ENCODE measurements at regions not wholly inside any gene's neighbourhood (a gene's known extent, or its start where the extent isn't known, plus 50 kb on each side); places are given as distances from the start of the nearest gene placed in this dataset.

GRCh38 chr7:156105337-156106106, 293.3 kb upstream of the SHH start:
- Mint-ChIP-seq H3K36me3 (ENCODE audit: low read depth) (no peaks in the 10 kb centered on the region), H3K27ac (no peak overlapping the region), H3K9me3 (no peaks in the 10 kb centered on the region), H3K4me3 (no peak overlapping the region), H3K27me3 (no peaks in the 10 kb centered on the region), H3K4me1 (ENCODE audit: low read depth) (no peaks in the 10 kb centered on the region)
- ChIA-PET POLR2A (no interaction called here), CTCF (no interaction called here)
- Histone ChIP-seq H3K27me3 (ENCODE audit: control insufficient read depth in 1 of 2, insufficient read depth in 2 of 2, low read length in 2 of 2) (no peaks in the 10 kb centered on the region), H3K9me3 (ENCODE audit: control insufficient read depth in 1 of 2, insufficient read depth in 1 of 2, low read length in 2 of 2) (peaks cover 0 to 18% of the 10 kb centered on the region in 2 experiments), H3K4me1 (ENCODE audit: insufficient read depth, low read length) (no peaks in the 10 kb centered on the region), H3K36me3 (ENCODE audit: insufficient read depth, low read length) (no peaks in the 10 kb centered on the region), H3K27ac (ENCODE audit: low read depth in 1 of 2, low read length in 2 of 2) (no peak overlapping the region), H3K4me3 (ENCODE audit: low read length) (no peak overlapping the region)
- DNase-seq (no peak), ATAC-seq (ENCODE audit: poor library complexity) (no peak)
- TF ChIP-seq, protein P1, sequence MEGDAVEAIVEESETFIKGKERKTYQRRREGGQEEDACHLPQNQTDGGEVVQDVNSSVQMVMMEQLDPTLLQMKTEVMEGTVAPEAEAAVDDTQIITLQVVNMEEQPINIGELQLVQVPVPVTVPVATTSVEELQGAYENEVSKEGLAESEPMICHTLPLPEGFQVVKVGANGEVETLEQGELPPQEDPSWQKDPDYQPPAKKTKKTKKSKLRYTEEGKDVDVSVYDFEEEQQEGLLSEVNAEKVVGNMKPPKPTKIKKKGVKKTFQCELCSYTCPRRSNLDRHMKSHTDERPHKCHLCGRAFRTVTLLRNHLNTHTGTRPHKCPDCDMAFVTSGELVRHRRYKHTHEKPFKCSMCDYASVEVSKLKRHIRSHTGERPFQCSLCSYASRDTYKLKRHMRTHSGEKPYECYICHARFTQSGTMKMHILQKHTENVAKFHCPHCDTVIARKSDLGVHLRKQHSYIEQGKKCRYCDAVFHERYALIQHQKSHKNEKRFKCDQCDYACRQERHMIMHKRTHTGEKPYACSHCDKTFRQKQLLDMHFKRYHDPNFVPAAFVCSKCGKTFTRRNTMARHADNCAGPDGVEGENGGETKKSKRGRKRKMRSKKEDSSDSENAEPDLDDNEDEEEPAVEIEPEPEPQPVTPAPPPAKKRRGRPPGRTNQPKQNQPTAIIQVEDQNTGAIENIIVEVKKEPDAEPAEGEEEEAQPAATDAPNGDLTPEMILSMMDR (IDR thresholded peaks at IDR 0.05) = no peak
- intact Hi-C loops (cut with DNase I, micrococcal nuclease) = no loop called here

DNA sequence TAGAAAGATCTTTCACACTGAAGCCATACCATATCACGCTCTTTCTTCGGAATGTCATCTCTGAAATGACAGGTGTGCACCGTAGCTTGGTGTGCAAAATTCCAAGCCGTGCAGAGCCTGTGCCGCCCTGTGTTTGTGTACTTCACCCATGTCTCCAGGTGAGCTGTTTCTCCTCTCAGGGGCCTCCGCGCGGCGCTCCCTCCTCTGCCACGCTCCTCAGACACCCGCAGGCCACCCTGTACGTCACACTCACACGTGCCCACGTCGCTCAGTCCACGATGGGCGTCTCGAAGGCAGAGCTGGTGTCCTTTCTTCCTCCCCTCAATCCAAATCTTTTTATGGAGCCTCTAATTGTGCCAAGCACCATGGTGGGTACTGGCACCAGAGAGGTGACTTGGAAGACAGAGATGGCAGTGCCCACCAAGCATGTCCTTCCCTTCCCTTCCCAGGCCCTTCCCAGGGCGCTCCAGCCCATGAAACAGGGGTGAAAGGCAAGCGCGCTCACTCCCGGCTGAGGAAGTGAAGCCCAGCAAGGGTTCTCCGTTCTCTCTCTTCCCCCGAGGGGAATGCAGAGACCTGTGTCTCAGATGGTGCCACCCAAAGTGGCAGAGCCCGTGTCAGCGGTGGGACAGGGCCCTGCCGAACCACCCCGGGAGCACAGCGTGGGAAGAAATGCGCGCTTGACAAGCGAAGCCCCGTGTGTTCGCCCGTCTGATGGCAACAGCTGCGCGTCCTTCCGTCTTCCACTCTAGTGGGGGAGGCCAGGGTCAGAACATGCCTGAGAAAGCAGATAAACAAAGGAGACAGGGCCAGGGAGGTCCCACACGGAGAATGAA, 292.5 kb upstream of the SHH start:
- H3K4me3 Mint-ChIP-seq = no peak overlapping the region
- CTCF ChIA-PET = no interaction called here
- no peak for ATAC-seq (ENCODE audit: poor library complexity)

GRCh38 chr7:156102267-156102666, 290.0 kb upstream of the SHH start:
- ChIA-PET CTCF (no interaction called here), POLR2A (no interaction called here)
- intact Hi-C loops (cut with DNase I, micrococcal nuclease) = no loop called here
- TF ChIP-seq, protein P1 (IDR thresholded peaks at IDR 0.05) = no peak
- Histone ChIP-seq H3K4me3 (ENCODE audit: low read length) (no peak overlapping the region), H3K27me3 (ENCODE audit: control insufficient read depth in 1 of 2, insufficient read depth in 2 of 2, low read length in 2 of 2) (no peaks in the 10 kb centered on the region), H3K27ac (ENCODE audit: low read depth in 1 of 2, low read length in 2 of 2) (no peak overlapping the region), H3K36me3 (ENCODE audit: insufficient read depth, low read length) (no peaks in the 10 kb centered on the region), H3K4me1 (ENCODE audit: insufficient read depth, low read length) (peaks cover 3% of the 10 kb centered on the region), H3K9me3 (ENCODE audit: control insufficient read depth in 1 of 2, insufficient read depth in 1 of 2, low read length in 2 of 2) (peaks cover 0 to 12% of the 10 kb centered on the region in 2 experiments)
- no peak overlapping the region for H3K4me3 Mint-ChIP-seq
- no peak overlapping the region for H3K27ac Mint-ChIP-seq
- ATAC-seq (ENCODE audit: poor library complexity) = no peak
- no peak for DNase-seq
- H3K36me3 Mint-ChIP-seq (ENCODE audit: low read depth) = no peaks in the 10 kb centered on the region
- peaks cover 7% of the 10 kb centered on the region for H3K4me1 Mint-ChIP-seq (ENCODE audit: low read depth)
- no peaks in the 10 kb centered on the region for H3K27me3 Mint-ChIP-seq
- no peaks in the 10 kb centered on the region for H3K9me3 Mint-ChIP-seq

More for the DNA sequence above, 292.5 kb upstream of the SHH start:
- H3K27me3 ChIP-seq (ENCODE audit: control insufficient read depth in 1 of 2, insufficient read depth in 2 of 2, low read length in 2 of 2) = no peaks in the 10 kb centered on the region
- no peak overlapping the region for H3K4me3 ChIP-seq (ENCODE audit: low read length)
- no peaks in the 10 kb centered on the region for H3K4me1 ChIP-seq (ENCODE audit: insufficient read depth, low read length)
- Mint-ChIP-seq H3K9me3 (no peaks in the 10 kb centered on the region), H3K27me3 (no peaks in the 10 kb centered on the region), H3K4me1 (ENCODE audit: low read depth) (no peaks in the 10 kb centered on the region), H3K27ac (no peak overlapping the region), H3K36me3 (ENCODE audit: low read depth) (no peaks in the 10 kb centered on the region)
- intact Hi-C loops (cut with DNase I, micrococcal nuclease) = no loop called here
- peaks cover 0 to 18% of the 10 kb centered on the region in 2 experiments for H3K9me3 ChIP-seq (ENCODE audit: control insufficient read depth in 1 of 2, insufficient read depth in 1 of 2, low read length in 2 of 2)
- POLR2A ChIA-PET = no interaction called here
- no peaks in the 10 kb centered on the region for H3K36me3 ChIP-seq (ENCODE audit: insufficient read depth, low read length)
- TF ChIP-seq, protein P1 (IDR thresholded peaks at IDR 0.05) = no peak
- DNase-seq = no peak
- H3K27ac ChIP-seq (ENCODE audit: low read depth in 1 of 2, low read length in 2 of 2) = no peak overlapping the region

All from CD4-positive, alpha-beta T cell (primary cell).